GM23338 (cell line): ENCODE measurements at regions not wholly inside any gene's neighbourhood (a gene's known extent, or its start where the extent isn't known, plus 50 kb on each side); places are given as distances from the start of the nearest gene placed in this dataset.

Experiments
- ATAC-seq: fragments of 200-7000 bp; cut with Tn5 transposase; 3 replicates; pipeline ENCODE4 v1.9.1; 2020
- DNase-seq: peaks from one replicate; pipeline ENCODE4 v3.0.0-alpha.2; 2015; ENCODE audit warnings: low spot score
- H2AFZ ChIP-seq: fragments of 200-600 bp; sonication (generic); 2 replicates; pipeline ENCODE4 v1.8.0; 2016; ENCODE audit warnings: antibody characterized with exemption, mild to moderate bottlenecking, moderate library complexity
- H3F3A ChIP-seq: fragments of 200-600 bp; sonication (generic); replicated peaks from 2 replicates; pipeline ENCODE4 v1.8.0; 2017; ENCODE audit warnings: antibody characterized with exemption, mixed run types, low read depth
- H3K27ac ChIP-seq: fragments of 200-600 bp; sonication (generic); 2 replicates; pipeline ENCODE4 v1.6.1; 2016; ENCODE audit warnings: low read depth
- H3K27me3 ChIP-seq: fragments of 200-600 bp; sonication (generic); 2 replicates; pipeline ENCODE4 v1.8.0; 2016; ENCODE audit warnings: mild to moderate bottlenecking, mixed run types, moderate library complexity; ENCODE audit not compliant: insufficient read depth
- H3K36me3 ChIP-seq: fragments of 200-600 bp; sonication (generic); 2 replicates; pipeline ENCODE4 v1.8.0; 2016; ENCODE audit warnings: mild to moderate bottlenecking; ENCODE audit not compliant: insufficient read depth
- H3K4me1 ChIP-seq: fragments of 200-600 bp; sonication (generic); 2 replicates; pipeline ENCODE4 v1.8.0; 2016; ENCODE audit warnings: mild to moderate bottlenecking, moderate library complexity; ENCODE audit not compliant: insufficient read depth
- H3K4me2 ChIP-seq: fragments of 200-600 bp; sonication (generic); 2 replicates; pipeline ENCODE4 v1.7.1; 2017; ENCODE audit warnings: mixed run types
- H3K4me3 ChIP-seq: fragments of 200-600 bp; sonication (generic); 2 replicates; pipeline ENCODE4 v1.6.1; 2016; ENCODE audit warnings: mixed run types
- H3K79me2 ChIP-seq: fragments of 200-600 bp; sonication (generic); replicated peaks from 2 replicates; pipeline ENCODE4 v1.8.0; 2017; ENCODE audit warnings: mild to moderate bottlenecking; ENCODE audit not compliant: insufficient read depth
- H3K9me2 ChIP-seq: fragments of 200-600 bp; sonication (generic); 2 replicates; pipeline ENCODE4 v1.8.0; 2017; ENCODE audit not compliant: insufficient read depth
- H4K20me1 ChIP-seq: fragments of 200-600 bp; sonication (generic); replicated peaks from 2 replicates; pipeline ENCODE4 v1.8.0; 2017; ENCODE audit warnings: mild to moderate bottlenecking; ENCODE audit not compliant: insufficient read depth
- H3K27ac Mint-ChIP-seq: 2 replicates; pipeline ENCODE4 v1.8.0; 2020; ENCODE audit warnings: inconsistent platforms, mild to moderate bottlenecking, moderate library complexity, mixed read lengths
- H3K27me3 Mint-ChIP-seq: 3 replicates; pipeline ENCODE4 v1.8.0; 2022; ENCODE audit warnings: low read depth, mild to moderate bottlenecking, moderate library complexity, mixed read lengths, inconsistent platforms; ENCODE audit not compliant: insufficient read depth, poor library complexity
- H3K36me3 Mint-ChIP-seq: 3 replicates; pipeline ENCODE4 v1.8.0; 2021; ENCODE audit warnings: low read depth, mild to moderate bottlenecking, inconsistent platforms, moderate library complexity, mixed read lengths
- H3K4me1 Mint-ChIP-seq: 3 replicates; pipeline ENCODE4 v1.8.0; 2020; ENCODE audit warnings: mild to moderate bottlenecking, inconsistent platforms, mixed read lengths
- H3K4me3 Mint-ChIP-seq: 3 replicates; pipeline ENCODE4 v1.8.0; 2021; ENCODE audit warnings: moderate library complexity, mild to moderate bottlenecking, inconsistent platforms, mixed read lengths
- H3K9me3 Mint-ChIP-seq: 3 replicates; pipeline ENCODE4 v1.8.0; 2020; ENCODE audit warnings: moderate library complexity, mild to moderate bottlenecking, inconsistent platforms, mixed read lengths
- CREB1 ChIP-seq: fragments of 250-450 bp; sonication (Bioruptor Pico); IDR thresholded peaks from 2 replicates; pipeline ENCODE4 v1.5.0; 2020; ENCODE audit warnings: low read depth, mild to moderate bottlenecking, moderate library complexity
- TF ChIP-seq, protein P1 (sequence below), 2 experiments: fragments of 200-600 bp in 1 of 2; sonication (generic) in 1 of 2; conservative IDR thresholded peaks; 2 replicates each; pipeline versions ENCODE4 v1.5.1 to v1.6.1; 2016 to 2017; ENCODE audit warnings: antibody characterized with exemption in 2 of 2, low read depth in 2 of 2, mild to moderate bottlenecking in 2 of 2, moderate library complexity in 1 of 2
- TF ChIP-seq, protein P2 (sequence below): IDR thresholded peaks from one replicate; pipeline ENCODE4 v1.6.1; 2018; ENCODE audit warnings: antibody characterized with exemption; ENCODE audit not compliant: unreplicated experiment
- TF ChIP-seq, protein P3 (sequence below): IDR thresholded peaks from 2 replicates; pipeline ENCODE4 v1.6.1; 2016; ENCODE audit warnings: antibody characterized with exemption

DNA sequence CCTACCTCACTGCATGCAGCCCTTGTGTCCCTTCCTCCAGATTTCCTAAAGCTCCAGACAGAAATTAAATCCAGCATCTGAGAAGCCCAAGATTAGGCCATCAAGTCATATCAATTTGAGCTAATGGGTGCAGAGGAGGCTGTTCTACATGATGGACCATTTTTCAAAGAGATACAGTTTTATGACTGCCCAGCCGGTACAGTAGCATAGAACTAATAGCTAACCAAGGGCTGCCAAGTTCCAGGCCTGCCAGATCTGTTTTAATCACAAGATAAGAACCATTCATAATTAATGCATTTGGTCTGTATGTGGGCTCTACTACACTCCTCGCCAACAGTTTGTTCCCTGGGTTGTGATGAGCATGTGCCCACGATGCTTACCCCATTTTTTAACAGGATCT, 64.9 kb downstream of the PABIR2 start:
- no peaks in the 10 kb centered on the region for H3K27me3 ChIP-seq
- Mint-ChIP-seq H3K27me3 (peaks cover 3% of the 10 kb centered on the region), H3K4me1 (peaks cover 19% of the 10 kb centered on the region), H3K27ac (no peak overlapping the region), H3K9me3 (no peaks in the 10 kb centered on the region), H3K36me3 (no peaks in the 10 kb centered on the region), H3K4me3 (no peak overlapping the region)
- no peaks in the 10 kb centered on the region for H4K20me1 ChIP-seq
- ATAC-seq (no peak), DNase-seq (no peak)
- H3F3A ChIP-seq = no peaks in the 10 kb centered on the region
- H3K4me3 ChIP-seq = no peak overlapping the region
- TF ChIP-seq, protein P1, sequence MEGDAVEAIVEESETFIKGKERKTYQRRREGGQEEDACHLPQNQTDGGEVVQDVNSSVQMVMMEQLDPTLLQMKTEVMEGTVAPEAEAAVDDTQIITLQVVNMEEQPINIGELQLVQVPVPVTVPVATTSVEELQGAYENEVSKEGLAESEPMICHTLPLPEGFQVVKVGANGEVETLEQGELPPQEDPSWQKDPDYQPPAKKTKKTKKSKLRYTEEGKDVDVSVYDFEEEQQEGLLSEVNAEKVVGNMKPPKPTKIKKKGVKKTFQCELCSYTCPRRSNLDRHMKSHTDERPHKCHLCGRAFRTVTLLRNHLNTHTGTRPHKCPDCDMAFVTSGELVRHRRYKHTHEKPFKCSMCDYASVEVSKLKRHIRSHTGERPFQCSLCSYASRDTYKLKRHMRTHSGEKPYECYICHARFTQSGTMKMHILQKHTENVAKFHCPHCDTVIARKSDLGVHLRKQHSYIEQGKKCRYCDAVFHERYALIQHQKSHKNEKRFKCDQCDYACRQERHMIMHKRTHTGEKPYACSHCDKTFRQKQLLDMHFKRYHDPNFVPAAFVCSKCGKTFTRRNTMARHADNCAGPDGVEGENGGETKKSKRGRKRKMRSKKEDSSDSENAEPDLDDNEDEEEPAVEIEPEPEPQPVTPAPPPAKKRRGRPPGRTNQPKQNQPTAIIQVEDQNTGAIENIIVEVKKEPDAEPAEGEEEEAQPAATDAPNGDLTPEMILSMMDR (conservative IDR thresholded peaks at IDR 0.05; ENCODE audit: low read depth in 2 of 2) = no peak
- TF ChIP-seq, protein P2, sequence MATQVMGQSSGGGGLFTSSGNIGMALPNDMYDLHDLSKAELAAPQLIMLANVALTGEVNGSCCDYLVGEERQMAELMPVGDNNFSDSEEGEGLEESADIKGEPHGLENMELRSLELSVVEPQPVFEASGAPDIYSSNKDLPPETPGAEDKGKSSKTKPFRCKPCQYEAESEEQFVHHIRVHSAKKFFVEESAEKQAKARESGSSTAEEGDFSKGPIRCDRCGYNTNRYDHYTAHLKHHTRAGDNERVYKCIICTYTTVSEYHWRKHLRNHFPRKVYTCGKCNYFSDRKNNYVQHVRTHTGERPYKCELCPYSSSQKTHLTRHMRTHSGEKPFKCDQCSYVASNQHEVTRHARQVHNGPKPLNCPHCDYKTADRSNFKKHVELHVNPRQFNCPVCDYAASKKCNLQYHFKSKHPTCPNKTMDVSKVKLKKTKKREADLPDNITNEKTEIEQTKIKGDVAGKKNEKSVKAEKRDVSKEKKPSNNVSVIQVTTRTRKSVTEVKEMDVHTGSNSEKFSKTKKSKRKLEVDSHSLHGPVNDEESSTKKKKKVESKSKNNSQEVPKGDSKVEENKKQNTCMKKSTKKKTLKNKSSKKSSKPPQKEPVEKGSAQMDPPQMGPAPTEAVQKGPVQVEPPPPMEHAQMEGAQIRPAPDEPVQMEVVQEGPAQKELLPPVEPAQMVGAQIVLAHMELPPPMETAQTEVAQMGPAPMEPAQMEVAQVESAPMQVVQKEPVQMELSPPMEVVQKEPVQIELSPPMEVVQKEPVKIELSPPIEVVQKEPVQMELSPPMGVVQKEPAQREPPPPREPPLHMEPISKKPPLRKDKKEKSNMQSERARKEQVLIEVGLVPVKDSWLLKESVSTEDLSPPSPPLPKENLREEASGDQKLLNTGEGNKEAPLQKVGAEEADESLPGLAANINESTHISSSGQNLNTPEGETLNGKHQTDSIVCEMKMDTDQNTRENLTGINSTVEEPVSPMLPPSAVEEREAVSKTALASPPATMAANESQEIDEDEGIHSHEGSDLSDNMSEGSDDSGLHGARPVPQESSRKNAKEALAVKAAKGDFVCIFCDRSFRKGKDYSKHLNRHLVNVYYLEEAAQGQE = no peak
- no peak for TF ChIP-seq CREB1 (CRISPR knock-in tag)
- H3K36me3 ChIP-seq = no peaks in the 10 kb centered on the region
- H3K27ac ChIP-seq = no peak overlapping the region
- peaks cover 6% of the 10 kb centered on the region; the same call in 1 of the 2 replicates for H3K4me1 ChIP-seq
- no peak overlapping the region for H3K4me2 ChIP-seq
- H3K9me2 ChIP-seq = no peaks in the 10 kb centered on the region
- no peak overlapping the region for H2AFZ ChIP-seq
- no peaks in the 10 kb centered on the region for H3K79me2 ChIP-seq

- DNase-seq = no peak
- Histone ChIP-seq H3K9me2 (no peaks in the 10 kb centered on the region), H3K4me1 (no peaks in the 10 kb centered on the region), H3K36me3 (no peaks in the 10 kb centered on the region), H3K27me3 (no peaks in the 10 kb centered on the region), H2AFZ (no peak overlapping the region), H4K20me1 (no peaks in the 10 kb centered on the region), H3K4me3 (no peak overlapping the region), H3K27ac (no peak overlapping the region), H3F3A (no peaks in the 10 kb centered on the region), H3K4me2 (no peak overlapping the region), H3K79me2 (no peaks in the 10 kb centered on the region)
- no peaks in the 10 kb centered on the region for H3K36me3 Mint-ChIP-seq
- no peak overlapping the region for H3K4me3 Mint-ChIP-seq
- H3K27ac Mint-ChIP-seq = no peak overlapping the region
- H3K27me3 Mint-ChIP-seq = no peaks in the 10 kb centered on the region
- TF ChIP-seq, protein P3, sequence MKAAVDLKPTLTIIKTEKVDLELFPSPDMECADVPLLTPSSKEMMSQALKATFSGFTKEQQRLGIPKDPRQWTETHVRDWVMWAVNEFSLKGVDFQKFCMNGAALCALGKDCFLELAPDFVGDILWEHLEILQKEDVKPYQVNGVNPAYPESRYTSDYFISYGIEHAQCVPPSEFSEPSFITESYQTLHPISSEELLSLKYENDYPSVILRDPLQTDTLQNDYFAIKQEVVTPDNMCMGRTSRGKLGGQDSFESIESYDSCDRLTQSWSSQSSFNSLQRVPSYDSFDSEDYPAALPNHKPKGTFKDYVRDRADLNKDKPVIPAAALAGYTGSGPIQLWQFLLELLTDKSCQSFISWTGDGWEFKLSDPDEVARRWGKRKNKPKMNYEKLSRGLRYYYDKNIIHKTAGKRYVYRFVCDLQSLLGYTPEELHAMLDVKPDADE = no peak
- TF ChIP-seq, protein P1 (conservative IDR thresholded peaks at IDR 0.05; ENCODE audit: low read depth in 2 of 2) = peak; percentile 36 to 45
- H3K4me1 Mint-ChIP-seq = no peaks in the 10 kb centered on the region; the same call in 2 of the 3 replicates
- H3K9me3 Mint-ChIP-seq = no peaks in the 10 kb centered on the region
- ATAC-seq = no peak
Measured at GRCh38 chrX:134727363-134727762, 69.1 kb upstream of the PLAC1 start.
